ENCODE measurements at regions not wholly inside any gene's neighbourhood (a gene's known extent, or its start where the extent isn't known, plus 50 kb on each side); places are given as distances from the start of the nearest gene placed in this dataset.
"Not testable (repeated sequence)": the region's sequence is repeated elsewhere in the genome, so short reads cannot be mapped to it uniquely, and the experiment has no call there.

DNA sequence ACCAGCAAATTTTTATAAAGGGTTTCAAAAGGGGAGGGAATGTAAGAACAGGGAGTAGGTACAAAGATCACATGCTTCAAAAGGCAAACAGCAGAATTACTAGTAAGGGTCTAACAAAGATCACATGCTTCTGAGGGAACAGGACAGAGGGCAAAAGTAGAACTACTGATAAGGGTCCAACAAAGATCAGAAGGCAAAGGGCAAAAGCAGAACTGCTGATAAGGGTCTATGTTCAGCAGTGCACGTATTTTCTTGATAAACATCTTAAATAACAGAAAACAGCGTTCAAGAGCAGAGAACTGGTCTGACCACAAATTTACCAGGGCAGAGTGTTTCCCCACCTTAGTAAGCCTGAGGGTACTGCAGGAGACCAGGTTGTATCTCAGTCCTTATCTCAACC lies 469.5 kb upstream of the PIK3R1 start:
- DNase-seq, result no peak
- Histone ChIP-seq H3K9me3 (ENCODE audit: control insufficient read depth, low read length) (no peaks in the 10 kb centered on the region), H3K27ac (ENCODE audit: insufficient read depth, low read length, poor library complexity, severe bottlenecking) (no peak overlapping the region), H3K4me1 (ENCODE audit: control insufficient read depth, insufficient read depth, low read length, poor library complexity, severe bottlenecking) (no peaks in the 10 kb centered on the region), H3K36me3 (ENCODE audit: control insufficient read depth, insufficient read depth, low read length) (no peaks in the 10 kb centered on the region), H3K4me3 (ENCODE audit: insufficient read depth, low read depth, low read length, poor library complexity, severe bottlenecking) (no peak overlapping the region), H3K27me3 (replicated peaks; ENCODE audit: control insufficient read depth, insufficient read depth, low read length, poor library complexity, severe bottlenecking) (no peaks in the 10 kb centered on the region)

- Histone ChIP-seq H3K9me3 (ENCODE audit: control insufficient read depth, low read length) (no peaks in the 10 kb centered on the region), H3K4me3 (ENCODE audit: insufficient read depth, low read depth, low read length, poor library complexity, severe bottlenecking) (no peak overlapping the region), H3K27ac (ENCODE audit: insufficient read depth, low read length, poor library complexity, severe bottlenecking) (no peak overlapping the region), H3K4me1 (ENCODE audit: control insufficient read depth, insufficient read depth, low read length, poor library complexity, severe bottlenecking) (no peaks in the 10 kb centered on the region), H3K36me3 (ENCODE audit: control insufficient read depth, insufficient read depth, low read length) (no peaks in the 10 kb centered on the region), H3K27me3 (replicated peaks; ENCODE audit: control insufficient read depth, insufficient read depth, low read length, poor library complexity, severe bottlenecking) (no peaks in the 10 kb centered on the region)
- DNase-seq, result no peak
These were observed 482.6 kb upstream of the PIK3R1 start for GRCh38 chr5:67732921-67733320.

- H3K27ac ChIP-seq (ENCODE audit: insufficient read depth, low read length, poor library complexity, severe bottlenecking), result no peak overlapping the region
- H3K9me3 ChIP-seq (ENCODE audit: control insufficient read depth, low read length), result no peaks in the 10 kb centered on the region
- H3K4me3 ChIP-seq (ENCODE audit: insufficient read depth, low read depth, low read length, poor library complexity, severe bottlenecking), result no peak overlapping the region
- no peaks in the 10 kb centered on the region for H3K4me1 ChIP-seq (ENCODE audit: control insufficient read depth, insufficient read depth, low read length, poor library complexity, severe bottlenecking)
- DNase-seq, result no peak
- no peaks in the 10 kb centered on the region for H3K36me3 ChIP-seq (ENCODE audit: control insufficient read depth, insufficient read depth, low read length)
- H3K27me3 ChIP-seq (replicated peaks; ENCODE audit: control insufficient read depth, insufficient read depth, low read length, poor library complexity, severe bottlenecking), result no peaks in the 10 kb centered on the region
These were observed 483.1 kb upstream of the PIK3R1 start for GRCh38 chr5:67732471-67732870.

DNA sequence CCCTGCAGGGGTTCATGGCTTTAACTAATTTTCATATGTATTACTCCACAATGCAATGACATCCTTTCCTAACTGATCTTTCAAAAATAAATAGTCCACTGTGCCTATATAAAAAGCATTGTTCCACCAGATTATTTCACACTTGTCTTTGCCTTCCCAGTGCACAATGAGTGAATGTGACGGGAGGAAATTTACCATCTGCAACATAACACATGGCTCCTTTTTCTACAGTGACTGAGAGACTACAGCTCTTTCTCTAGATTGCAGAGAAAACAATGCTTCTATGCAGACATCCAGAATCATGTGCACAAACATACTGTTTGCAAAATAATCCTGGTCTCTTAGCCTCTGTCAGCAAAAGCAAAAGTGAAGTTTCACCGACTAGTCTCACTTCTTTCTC lies 483.7 kb upstream of the PIK3R1 start:
- DNase-seq, result no peak
- no peaks in the 10 kb centered on the region for H3K27me3 ChIP-seq (replicated peaks; ENCODE audit: control insufficient read depth, insufficient read depth, low read length, poor library complexity, severe bottlenecking)
- no peaks in the 10 kb centered on the region for H3K9me3 ChIP-seq (ENCODE audit: control insufficient read depth, low read length)

GRCh38 chr5:67730917-67731474 lies 484.6 kb upstream of the PIK3R1 start:
- Histone ChIP-seq H3K4me1 (ENCODE audit: control insufficient read depth, insufficient read depth, low read length, poor library complexity, severe bottlenecking) (no peaks in the 10 kb centered on the region), H3K9me3 (ENCODE audit: control insufficient read depth, low read length) (no peaks in the 10 kb centered on the region), H3K27me3 (replicated peaks; ENCODE audit: control insufficient read depth, insufficient read depth, low read length, poor library complexity, severe bottlenecking) (no peaks in the 10 kb centered on the region), H3K27ac (ENCODE audit: insufficient read depth, low read length, poor library complexity, severe bottlenecking) (no peak overlapping the region), H3K36me3 (ENCODE audit: control insufficient read depth, insufficient read depth, low read length) (no peaks in the 10 kb centered on the region), H3K4me3 (ENCODE audit: insufficient read depth, low read depth, low read length, poor library complexity, severe bottlenecking) (no peak overlapping the region)
- DNase-seq, result no peak

More for the DNA sequence above, 483.7 kb upstream of the PIK3R1 start:
- H3K27ac ChIP-seq (ENCODE audit: insufficient read depth, low read length, poor library complexity, severe bottlenecking), result no peak overlapping the region
- H3K4me1 ChIP-seq (ENCODE audit: control insufficient read depth, insufficient read depth, low read length, poor library complexity, severe bottlenecking), result no peaks in the 10 kb centered on the region
- no peaks in the 10 kb centered on the region for H3K36me3 ChIP-seq (ENCODE audit: control insufficient read depth, insufficient read depth, low read length)
- no peak overlapping the region for H3K4me3 ChIP-seq (ENCODE audit: insufficient read depth, low read depth, low read length, poor library complexity, severe bottlenecking)

DNA sequence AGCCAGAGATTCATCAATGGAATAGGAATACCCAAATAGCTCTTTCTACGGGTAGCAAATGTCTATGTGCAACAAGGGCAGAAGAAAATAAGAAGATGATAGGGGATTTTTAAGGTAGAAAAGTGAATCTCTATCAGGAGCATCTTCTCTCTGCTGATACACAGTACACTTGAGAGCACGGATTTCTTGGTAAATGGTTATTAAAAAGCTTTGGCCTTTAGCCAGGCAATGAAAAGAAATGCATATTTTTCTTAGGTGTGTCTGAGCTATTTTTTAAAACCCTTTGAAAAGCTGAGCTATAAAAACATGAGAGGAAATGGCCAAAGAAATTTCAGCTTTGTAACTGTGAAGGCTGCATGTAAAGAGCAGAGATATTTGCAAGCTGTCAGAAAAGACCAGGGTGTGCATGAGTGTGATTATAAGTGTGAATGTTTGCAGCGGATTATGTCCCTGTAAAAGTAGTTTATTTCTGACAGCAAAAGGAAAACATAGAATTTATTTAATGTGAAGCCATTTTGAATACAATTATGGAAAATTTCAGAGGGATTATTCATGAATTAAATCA lies 487.1 kb upstream of the PIK3R1 start:
- Histone ChIP-seq H3K27ac (ENCODE audit: insufficient read depth, low read length, poor library complexity, severe bottlenecking) (no peak overlapping the region), H3K9me3 (ENCODE audit: control insufficient read depth, low read length) (no peaks in the 10 kb centered on the region), H3K4me3 (ENCODE audit: insufficient read depth, low read depth, low read length, poor library complexity, severe bottlenecking) (no peak overlapping the region), H3K36me3 (ENCODE audit: control insufficient read depth, insufficient read depth, low read length) (no peaks in the 10 kb centered on the region), H3K27me3 (replicated peaks; ENCODE audit: control insufficient read depth, insufficient read depth, low read length, poor library complexity, severe bottlenecking) (no peaks in the 10 kb centered on the region), H3K4me1 (ENCODE audit: control insufficient read depth, insufficient read depth, low read length, poor library complexity, severe bottlenecking) (no peaks in the 10 kb centered on the region)
- DNase-seq, result no peak

GRCh38 chr5:67725604-67726003 lies 490.0 kb upstream of the PIK3R1 start:
- Histone ChIP-seq H3K36me3 (ENCODE audit: control insufficient read depth, insufficient read depth, low read length) (no peaks in the 10 kb centered on the region), H3K27ac (ENCODE audit: insufficient read depth, low read length, poor library complexity, severe bottlenecking) (no peak overlapping the region), H3K4me3 (ENCODE audit: insufficient read depth, low read depth, low read length, poor library complexity, severe bottlenecking) (no peak overlapping the region), H3K4me1 (ENCODE audit: control insufficient read depth, insufficient read depth, low read length, poor library complexity, severe bottlenecking) (no peaks in the 10 kb centered on the region), H3K9me3 (ENCODE audit: control insufficient read depth, low read length) (no peaks in the 10 kb centered on the region), H3K27me3 (replicated peaks; ENCODE audit: control insufficient read depth, insufficient read depth, low read length, poor library complexity, severe bottlenecking) (no peaks in the 10 kb centered on the region)
- DNase-seq, result no peak

DNA sequence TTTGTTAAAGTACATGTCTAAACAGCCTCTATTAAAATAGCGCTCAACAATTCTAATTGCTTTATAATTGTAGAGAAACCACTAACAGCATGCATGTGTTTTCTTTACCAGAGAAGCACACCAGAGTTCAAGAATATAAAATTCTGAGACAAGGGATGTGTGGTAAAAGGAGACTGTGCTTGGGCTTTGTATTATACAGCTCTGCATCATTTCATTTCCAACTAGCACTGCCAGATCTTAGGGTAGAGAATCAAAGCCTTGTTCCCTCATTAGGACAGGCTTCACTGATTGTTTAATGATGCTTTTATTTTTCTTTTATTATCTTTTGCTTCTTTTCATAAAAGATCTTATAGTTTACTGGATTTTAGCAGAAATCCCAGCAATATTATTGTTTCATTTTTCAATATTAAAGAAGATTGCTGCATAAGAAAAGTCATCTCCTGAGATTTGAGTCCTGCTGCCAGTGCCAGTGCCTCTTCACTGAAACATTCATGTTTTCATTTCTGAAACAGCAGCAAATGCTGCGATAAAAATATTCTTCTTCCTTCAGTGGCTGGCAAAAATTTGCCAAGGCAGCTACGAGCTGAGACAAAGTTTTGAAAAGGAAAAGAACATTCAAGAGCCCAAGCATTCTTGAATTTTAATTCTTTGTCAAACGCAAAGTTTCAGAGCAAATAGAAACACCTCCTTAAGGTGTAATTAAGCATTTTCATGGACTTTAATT lies 491.0 kb upstream of the PIK3R1 start:
- DNase-seq, result no peak
- no peak overlapping the region for H3K4me3 ChIP-seq (ENCODE audit: insufficient read depth, low read depth, low read length, poor library complexity, severe bottlenecking)
- H3K27me3 ChIP-seq (replicated peaks; ENCODE audit: control insufficient read depth, insufficient read depth, low read length, poor library complexity, severe bottlenecking), result no peaks in the 10 kb centered on the region
- H3K4me1 ChIP-seq (ENCODE audit: control insufficient read depth, insufficient read depth, low read length, poor library complexity, severe bottlenecking), result no peaks in the 10 kb centered on the region
- no peaks in the 10 kb centered on the region for H3K36me3 ChIP-seq (ENCODE audit: control insufficient read depth, insufficient read depth, low read length)
- no peak overlapping the region for H3K27ac ChIP-seq (ENCODE audit: insufficient read depth, low read length, poor library complexity, severe bottlenecking)
- no peaks in the 10 kb centered on the region for H3K9me3 ChIP-seq (ENCODE audit: control insufficient read depth, low read length)

DNA sequence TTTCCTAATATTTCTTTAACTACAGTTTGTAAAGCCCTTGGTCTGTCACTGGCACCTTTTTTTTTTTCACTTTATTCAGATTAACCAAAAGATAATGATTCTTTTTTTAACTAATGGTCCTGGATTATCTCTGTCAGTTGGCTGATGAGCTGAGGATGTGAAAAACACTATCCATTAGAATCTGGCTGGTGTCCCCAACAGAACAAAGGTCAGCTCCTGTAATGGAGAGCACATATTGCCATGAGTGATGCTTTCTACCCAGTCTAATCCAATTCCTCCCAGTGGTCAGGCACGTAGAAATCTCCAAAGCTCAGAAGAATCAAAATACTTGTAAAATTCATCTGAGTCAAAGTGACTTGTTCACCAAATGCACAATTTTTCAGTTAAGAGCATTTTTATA lies 491.7 kb upstream of the PIK3R1 start:
- DNase-seq, result no peak
- no peak overlapping the region for H3K4me3 ChIP-seq (ENCODE audit: insufficient read depth, low read depth, low read length, poor library complexity, severe bottlenecking)
- H3K4me1 ChIP-seq (ENCODE audit: control insufficient read depth, insufficient read depth, low read length, poor library complexity, severe bottlenecking), result no peaks in the 10 kb centered on the region
- no peak overlapping the region for H3K27ac ChIP-seq (ENCODE audit: insufficient read depth, low read length, poor library complexity, severe bottlenecking)
- no peaks in the 10 kb centered on the region for H3K9me3 ChIP-seq (ENCODE audit: control insufficient read depth, low read length)
- H3K27me3 ChIP-seq (replicated peaks; ENCODE audit: control insufficient read depth, insufficient read depth, low read length, poor library complexity, severe bottlenecking), result no peaks in the 10 kb centered on the region
- no peaks in the 10 kb centered on the region for H3K36me3 ChIP-seq (ENCODE audit: control insufficient read depth, insufficient read depth, low read length)

- not testable (repeated sequence) for H3K36me3 ChIP-seq (ENCODE audit: control insufficient read depth, insufficient read depth, low read length); H3K4me1 ChIP-seq (ENCODE audit: control insufficient read depth, insufficient read depth, low read length, poor library complexity, severe bottlenecking); H3K9me3 ChIP-seq (ENCODE audit: control insufficient read depth, low read length); H3K27ac ChIP-seq (ENCODE audit: insufficient read depth, low read length, poor library complexity, severe bottlenecking); DNase-seq; H3K27me3 ChIP-seq (replicated peaks; ENCODE audit: control insufficient read depth, insufficient read depth, low read length, poor library complexity, severe bottlenecking); H3K4me3 ChIP-seq (ENCODE audit: insufficient read depth, low read depth, low read length, poor library complexity, severe bottlenecking)
These were observed 493.0 kb upstream of the PIK3R1 start for GRCh38 chr5:67722582-67722981.

Measured in effector memory CD4-positive, alpha-beta T cell (primary cell).